H1 (cell line): ENCODE measurements at regions not wholly inside any gene's neighbourhood (a gene's known extent, or its start where the extent isn't known, plus 50 kb on each side); places are given as distances from the start of the nearest gene placed in this dataset.

Source experiments
- EP300 ChIP-seq, 2 experiments: IDR thresholded peaks; 1 replicate in 1 of 2; 2 replicates in 1 of 2; pipeline ENCODE4 v1.6.1; 2011 to 2012; ENCODE audit warnings: low read depth in 2 of 2, low read length in 2 of 2, mild to moderate bottlenecking in 2 of 2, borderline replicate concordance in 1 of 2, inconsistent platforms in 1 of 2, moderate library complexity in 1 of 2
- HDAC6 ChIP-seq: IDR thresholded peaks from one replicate; pipeline ENCODE4 v1.7.1; 2012; ENCODE audit warnings: low read depth, mild to moderate bottlenecking, inconsistent platforms, low read length, moderate library complexity
- POLR2AphosphoS5 ChIP-seq: IDR thresholded peaks from 2 replicates; pipeline ENCODE4 v1.6.1; 2011; ENCODE audit warnings: low read depth, low read length
- RNF2 ChIP-seq: fragments of 200-900, 300-1000 bp; sonication (generic); IDR thresholded peaks from 2 replicates; pipeline ENCODE4 v1.7.1; 2016; ENCODE audit warnings: borderline replicate concordance, low read depth, mild to moderate bottlenecking, antibody characterized with exemption, low read length; ENCODE audit not compliant: poor library complexity, severe bottlenecking; ENCODE audit errors: missing control alignments
- SUZ12 ChIP-seq: fragments of 200-600 bp; sonication (generic); IDR thresholded peaks from 2 replicates; pipeline ENCODE4 v1.6.1; 2012; ENCODE audit warnings: mild to moderate bottlenecking, inconsistent platforms, low read length, moderate library complexity, mixed read lengths
- YY1 ChIP-seq: IDR thresholded peaks from 2 replicates; pipeline ENCODE4 v1.6.1; 2011; ENCODE audit warnings: low read depth, mild to moderate bottlenecking, low read length
- ZNF274 ChIP-seq: IDR thresholded peaks from 2 replicates; pipeline ENCODE4 v1.7.0; 2012; ENCODE audit warnings: low read length, borderline replicate concordance; ENCODE audit errors: extremely low read depth
- TF ChIP-seq, protein P1 (sequence below), 3 experiments: IDR thresholded peaks; 1 replicate in 2 of 3; 2 replicates in 1 of 3; pipeline versions ENCODE4 v1.5.1 to v1.6.1; 2011; ENCODE audit warnings: low read length in 3 of 3, mild to moderate bottlenecking in 3 of 3, inconsistent platforms in 2 of 3, low read depth in 1 of 3, moderate library complexity in 1 of 3; ENCODE audit not compliant: insufficient read depth in 1 of 3; ENCODE audit errors: control extremely low read depth in 1 of 3

GRCh38 chr15:79192462-79193036 is 90.0 kb upstream of the ANKRD34C start:
- TF ChIP-seq, protein P1, sequence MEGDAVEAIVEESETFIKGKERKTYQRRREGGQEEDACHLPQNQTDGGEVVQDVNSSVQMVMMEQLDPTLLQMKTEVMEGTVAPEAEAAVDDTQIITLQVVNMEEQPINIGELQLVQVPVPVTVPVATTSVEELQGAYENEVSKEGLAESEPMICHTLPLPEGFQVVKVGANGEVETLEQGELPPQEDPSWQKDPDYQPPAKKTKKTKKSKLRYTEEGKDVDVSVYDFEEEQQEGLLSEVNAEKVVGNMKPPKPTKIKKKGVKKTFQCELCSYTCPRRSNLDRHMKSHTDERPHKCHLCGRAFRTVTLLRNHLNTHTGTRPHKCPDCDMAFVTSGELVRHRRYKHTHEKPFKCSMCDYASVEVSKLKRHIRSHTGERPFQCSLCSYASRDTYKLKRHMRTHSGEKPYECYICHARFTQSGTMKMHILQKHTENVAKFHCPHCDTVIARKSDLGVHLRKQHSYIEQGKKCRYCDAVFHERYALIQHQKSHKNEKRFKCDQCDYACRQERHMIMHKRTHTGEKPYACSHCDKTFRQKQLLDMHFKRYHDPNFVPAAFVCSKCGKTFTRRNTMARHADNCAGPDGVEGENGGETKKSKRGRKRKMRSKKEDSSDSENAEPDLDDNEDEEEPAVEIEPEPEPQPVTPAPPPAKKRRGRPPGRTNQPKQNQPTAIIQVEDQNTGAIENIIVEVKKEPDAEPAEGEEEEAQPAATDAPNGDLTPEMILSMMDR (IDR thresholded peaks at IDR 0.05; ENCODE audit: control extremely low read depth in 1 of 3, insufficient read depth in 1 of 3, low read depth in 1 of 3, low read length in 3 of 3), result no peak
- TF ChIP-seq YY1 (no peak), POLR2AphosphoS5 (no peak), HDAC6 (no peak), EP300 (IDR thresholded peaks at IDR 0.05; ENCODE audit: borderline replicate concordance in 1 of 2, low read depth in 2 of 2, low read length in 2 of 2) (no peak), SUZ12 (no peak), RNF2 (no peak), ZNF274 (no peak)
